ENCODE measurements at regions not wholly inside any gene's neighbourhood (a gene's known extent, or its start where the extent isn't known, plus 50 kb on each side); places are given as distances from the start of the nearest gene placed in this dataset.

- TF ChIP-seq, protein P1, sequence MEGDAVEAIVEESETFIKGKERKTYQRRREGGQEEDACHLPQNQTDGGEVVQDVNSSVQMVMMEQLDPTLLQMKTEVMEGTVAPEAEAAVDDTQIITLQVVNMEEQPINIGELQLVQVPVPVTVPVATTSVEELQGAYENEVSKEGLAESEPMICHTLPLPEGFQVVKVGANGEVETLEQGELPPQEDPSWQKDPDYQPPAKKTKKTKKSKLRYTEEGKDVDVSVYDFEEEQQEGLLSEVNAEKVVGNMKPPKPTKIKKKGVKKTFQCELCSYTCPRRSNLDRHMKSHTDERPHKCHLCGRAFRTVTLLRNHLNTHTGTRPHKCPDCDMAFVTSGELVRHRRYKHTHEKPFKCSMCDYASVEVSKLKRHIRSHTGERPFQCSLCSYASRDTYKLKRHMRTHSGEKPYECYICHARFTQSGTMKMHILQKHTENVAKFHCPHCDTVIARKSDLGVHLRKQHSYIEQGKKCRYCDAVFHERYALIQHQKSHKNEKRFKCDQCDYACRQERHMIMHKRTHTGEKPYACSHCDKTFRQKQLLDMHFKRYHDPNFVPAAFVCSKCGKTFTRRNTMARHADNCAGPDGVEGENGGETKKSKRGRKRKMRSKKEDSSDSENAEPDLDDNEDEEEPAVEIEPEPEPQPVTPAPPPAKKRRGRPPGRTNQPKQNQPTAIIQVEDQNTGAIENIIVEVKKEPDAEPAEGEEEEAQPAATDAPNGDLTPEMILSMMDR (IDR thresholded peaks at IDR 0.05) = no peak
- no peak for TF ChIP-seq EP300 (IDR thresholded peaks at IDR 0.05)
These were observed 538.2 kb downstream of the NYAP2 start for GRCh38 chr2:225937625-225938187.
